BE2C (cell line): ENCODE measurements at regions not wholly inside any gene's neighbourhood (a gene's known extent, or its start where the extent isn't known, plus 50 kb on each side); places are given as distances from the start of the nearest gene placed in this dataset.

Experiments used
- DNase-seq: peaks from one replicate; pipeline ENCODE4 v3.0.0-alpha.2; 2020
- H3K27me3 ChIP-seq: fragments of 250-450 bp; sonication (Bioruptor Pico); 2 replicates; pipeline ENCODE4 v1.5.1; 2020; ENCODE audit warnings: mild to moderate bottlenecking
- H3K36me3 ChIP-seq: fragments of 250-450 bp; sonication (Bioruptor Pico); 2 replicates; pipeline ENCODE4 v1.5.1; 2020; ENCODE audit warnings: mild to moderate bottlenecking
- H3K4me1 ChIP-seq: fragments of 250-450 bp; sonication (Bioruptor Pico); 2 replicates; pipeline ENCODE4 v1.5.1; 2020
- H3K4me3 ChIP-seq: 2 replicates; pipeline ENCODE4 v1.5.1; 2011; ENCODE audit warnings: low read depth, low read length
- H3K9me3 ChIP-seq: fragments of 250-450 bp; sonication (Bioruptor Pico); 2 replicates; pipeline ENCODE4 v1.5.1; 2020
- TF ChIP-seq, protein P1 (sequence below): IDR thresholded peaks from 2 replicates; pipeline ENCODE4 v1.5.1; 2012; ENCODE audit warnings: mild to moderate bottlenecking, low read depth, low read length

DNA sequence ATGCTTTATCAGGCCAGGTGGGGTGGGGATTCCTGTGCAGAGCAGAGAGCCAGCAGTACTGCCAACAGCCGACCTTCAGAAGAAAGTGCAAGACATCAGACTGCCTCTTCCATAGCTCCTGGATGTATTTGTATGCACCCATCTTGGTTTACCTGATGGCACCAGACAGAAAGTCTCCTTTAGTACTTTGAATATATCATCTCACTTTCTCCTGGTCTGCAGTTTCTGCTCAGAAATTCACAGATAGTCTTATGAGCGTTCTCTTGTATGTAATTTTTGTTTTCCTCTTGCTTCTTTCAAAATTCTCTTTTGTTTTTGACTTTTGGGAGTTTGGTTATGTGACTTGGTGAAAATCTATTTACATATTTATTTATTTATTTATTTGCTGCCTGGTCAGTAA, 446.4 kb upstream of the CADM1 start:
- H3K4me1 ChIP-seq: no peaks in the 10 kb centered on the region
- H3K27me3 ChIP-seq: no peaks in the 10 kb centered on the region
- H3K36me3 ChIP-seq: no peaks in the 10 kb centered on the region
- TF ChIP-seq, protein P1, sequence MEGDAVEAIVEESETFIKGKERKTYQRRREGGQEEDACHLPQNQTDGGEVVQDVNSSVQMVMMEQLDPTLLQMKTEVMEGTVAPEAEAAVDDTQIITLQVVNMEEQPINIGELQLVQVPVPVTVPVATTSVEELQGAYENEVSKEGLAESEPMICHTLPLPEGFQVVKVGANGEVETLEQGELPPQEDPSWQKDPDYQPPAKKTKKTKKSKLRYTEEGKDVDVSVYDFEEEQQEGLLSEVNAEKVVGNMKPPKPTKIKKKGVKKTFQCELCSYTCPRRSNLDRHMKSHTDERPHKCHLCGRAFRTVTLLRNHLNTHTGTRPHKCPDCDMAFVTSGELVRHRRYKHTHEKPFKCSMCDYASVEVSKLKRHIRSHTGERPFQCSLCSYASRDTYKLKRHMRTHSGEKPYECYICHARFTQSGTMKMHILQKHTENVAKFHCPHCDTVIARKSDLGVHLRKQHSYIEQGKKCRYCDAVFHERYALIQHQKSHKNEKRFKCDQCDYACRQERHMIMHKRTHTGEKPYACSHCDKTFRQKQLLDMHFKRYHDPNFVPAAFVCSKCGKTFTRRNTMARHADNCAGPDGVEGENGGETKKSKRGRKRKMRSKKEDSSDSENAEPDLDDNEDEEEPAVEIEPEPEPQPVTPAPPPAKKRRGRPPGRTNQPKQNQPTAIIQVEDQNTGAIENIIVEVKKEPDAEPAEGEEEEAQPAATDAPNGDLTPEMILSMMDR: no peak
- H3K9me3 ChIP-seq: no peaks in the 10 kb centered on the region
- H3K4me3 ChIP-seq: no peak overlapping the region
- no peak for DNase-seq

GRCh38 chr11:115944596-115944995, 440.4 kb upstream of the CADM1 start:
- peak; percentile 39 for DNase-seq

DNA sequence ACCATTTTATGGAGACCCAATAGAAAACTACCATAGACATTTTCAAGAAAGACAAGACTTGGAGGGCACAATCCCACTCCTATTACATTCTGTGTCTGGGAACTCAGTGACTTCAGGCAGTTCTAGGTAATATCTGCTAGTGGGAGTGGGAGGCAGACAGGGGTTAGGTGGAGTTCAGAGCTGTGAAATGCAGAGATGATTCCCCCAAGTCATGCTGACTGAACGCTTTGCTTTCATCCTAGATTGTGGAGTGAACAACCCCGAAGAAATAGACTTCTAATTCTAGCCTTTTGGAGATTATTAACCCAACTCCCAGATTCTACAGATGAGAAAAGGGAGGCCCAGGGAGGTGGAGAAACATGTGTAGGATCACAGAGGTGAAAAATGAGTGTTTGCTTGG, 437.8 kb upstream of the CADM1 start:
- no peaks in the 10 kb centered on the region for H3K9me3 ChIP-seq
- TF ChIP-seq, protein P1: no peak
- no peak overlapping the region for H3K4me3 ChIP-seq
- no peaks in the 10 kb centered on the region for H3K27me3 ChIP-seq
- H3K36me3 ChIP-seq: no peaks in the 10 kb centered on the region
- DNase-seq: no peak
- H3K4me1 ChIP-seq: no peaks in the 10 kb centered on the region

More at GRCh38 chr11:115944596-115944995, 440.4 kb upstream of the CADM1 start:
- H3K9me3 ChIP-seq: no peaks in the 10 kb centered on the region
- no peak overlapping the region for H3K4me3 ChIP-seq
- H3K36me3 ChIP-seq: no peaks in the 10 kb centered on the region
- H3K27me3 ChIP-seq: no peaks in the 10 kb centered on the region
- H3K4me1 ChIP-seq: no peaks in the 10 kb centered on the region
- TF ChIP-seq, protein P1: no peak

DNA sequence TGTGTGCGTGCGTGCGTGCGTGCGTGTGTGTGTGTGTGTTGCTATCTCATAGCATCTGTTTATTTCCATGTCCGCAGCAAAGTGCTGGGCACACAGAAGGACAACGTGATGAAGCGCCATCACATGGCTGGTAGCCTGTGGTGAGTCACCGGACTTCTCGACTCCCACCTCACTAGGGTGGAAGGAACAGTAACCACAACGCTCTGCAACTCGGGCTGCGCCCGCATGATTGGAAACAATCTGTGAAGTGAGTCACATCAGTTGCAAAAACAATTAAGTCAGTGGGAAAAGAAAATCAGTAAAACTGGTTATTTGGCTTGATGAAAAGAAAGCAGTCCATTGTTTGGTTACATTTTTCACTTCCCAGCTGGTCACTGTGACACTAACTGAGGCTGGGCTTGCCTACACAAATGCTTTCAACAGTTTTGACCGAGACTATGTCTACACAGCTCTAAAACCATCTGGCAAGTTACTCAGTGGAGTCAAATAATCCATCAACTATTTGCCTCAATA, 437.3 kb upstream of the CADM1 start:
- Histone ChIP-seq H3K4me1 (no peaks in the 10 kb centered on the region), H3K27me3 (no peaks in the 10 kb centered on the region), H3K9me3 (no peaks in the 10 kb centered on the region), H3K36me3 (no peaks in the 10 kb centered on the region), H3K4me3 (no peak overlapping the region)
- TF ChIP-seq, protein P1: no peak
- DNase-seq: no peak

DNA sequence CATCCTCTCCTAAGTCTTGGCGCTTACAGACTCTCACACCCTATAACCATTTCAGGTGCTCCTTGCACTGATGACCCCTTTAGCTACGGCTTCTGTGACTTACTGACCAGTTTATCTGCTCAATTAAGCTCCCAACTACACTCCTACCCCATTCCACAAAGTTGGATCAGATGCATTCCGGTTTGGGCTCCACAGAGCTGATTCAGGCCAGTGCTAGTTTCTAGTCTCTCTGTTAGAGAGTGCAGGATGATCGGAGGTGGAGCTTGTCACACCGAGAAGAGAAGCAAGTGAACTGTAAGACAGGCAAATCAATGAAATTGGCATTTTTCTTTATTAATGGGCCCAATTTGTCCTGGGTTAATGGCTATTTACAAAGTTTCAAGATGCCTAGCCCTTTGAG, 436.8 kb upstream of the CADM1 start:
- Histone ChIP-seq H3K4me1 (no peaks in the 10 kb centered on the region), H3K4me3 (no peak overlapping the region), H3K9me3 (no peaks in the 10 kb centered on the region), H3K36me3 (no peaks in the 10 kb centered on the region), H3K27me3 (no peaks in the 10 kb centered on the region)
- TF ChIP-seq, protein P1: no peak
- no peak for DNase-seq

DNA sequence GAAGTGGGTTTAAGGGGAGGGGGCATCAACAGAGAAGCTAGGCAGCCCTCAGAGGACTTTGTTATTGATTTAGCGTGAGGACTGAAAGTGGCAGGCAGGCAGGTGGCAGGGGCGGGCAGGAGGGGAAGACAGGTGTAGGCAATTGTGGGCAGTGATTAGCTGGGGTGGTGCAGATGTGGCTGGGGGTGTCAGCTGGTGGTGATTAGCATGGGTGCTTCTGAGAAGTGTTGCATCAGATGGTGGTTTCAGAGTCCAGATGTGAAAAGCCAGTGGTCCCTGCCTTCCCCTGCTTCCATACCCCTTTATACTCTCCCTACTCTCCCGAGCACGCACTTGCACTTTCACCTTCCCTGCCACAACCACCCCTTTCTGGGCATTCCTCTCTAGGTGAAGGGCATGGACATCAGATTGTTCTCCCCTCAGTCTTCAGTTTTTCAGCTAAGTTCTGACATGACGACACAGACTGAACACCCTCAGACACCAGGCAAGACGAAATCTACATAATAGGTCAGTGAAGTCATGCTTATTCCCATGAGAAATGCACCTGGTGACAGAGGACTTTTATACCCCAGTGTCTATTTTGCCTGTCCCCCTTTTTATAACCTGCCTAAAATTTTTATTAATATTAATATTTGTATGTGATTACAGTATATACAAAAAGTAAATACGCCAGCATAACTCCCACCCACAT, 435.7 kb upstream of the CADM1 start:
- no peaks in the 10 kb centered on the region for H3K27me3 ChIP-seq
- H3K36me3 ChIP-seq: no peaks in the 10 kb centered on the region
- H3K4me3 ChIP-seq: no peak overlapping the region
- no peaks in the 10 kb centered on the region for H3K4me1 ChIP-seq
- H3K9me3 ChIP-seq: no peaks in the 10 kb centered on the region
- TF ChIP-seq, protein P1: no peak
- DNase-seq: no peak
